GM21360 (cell line): ENCODE measurements at regions not wholly inside any gene's neighbourhood (a gene's known extent, or its start where the extent isn't known, plus 50 kb on each side); places are given as distances from the start of the nearest gene placed in this dataset.
"Not testable (repeated sequence)": the region's sequence is repeated elsewhere in the genome, so short reads cannot be mapped to it uniquely, and the experiment has no call there.

Experiments used
- ATAC-seq: cut with Tn5 transposase; IDR thresholded peaks from one replicate; pipeline ENCODE4 v1.9.1; 2021; ENCODE audit warnings: mild to moderate bottlenecking, moderate library complexity; ENCODE audit not compliant: unreplicated experiment

DNA sequence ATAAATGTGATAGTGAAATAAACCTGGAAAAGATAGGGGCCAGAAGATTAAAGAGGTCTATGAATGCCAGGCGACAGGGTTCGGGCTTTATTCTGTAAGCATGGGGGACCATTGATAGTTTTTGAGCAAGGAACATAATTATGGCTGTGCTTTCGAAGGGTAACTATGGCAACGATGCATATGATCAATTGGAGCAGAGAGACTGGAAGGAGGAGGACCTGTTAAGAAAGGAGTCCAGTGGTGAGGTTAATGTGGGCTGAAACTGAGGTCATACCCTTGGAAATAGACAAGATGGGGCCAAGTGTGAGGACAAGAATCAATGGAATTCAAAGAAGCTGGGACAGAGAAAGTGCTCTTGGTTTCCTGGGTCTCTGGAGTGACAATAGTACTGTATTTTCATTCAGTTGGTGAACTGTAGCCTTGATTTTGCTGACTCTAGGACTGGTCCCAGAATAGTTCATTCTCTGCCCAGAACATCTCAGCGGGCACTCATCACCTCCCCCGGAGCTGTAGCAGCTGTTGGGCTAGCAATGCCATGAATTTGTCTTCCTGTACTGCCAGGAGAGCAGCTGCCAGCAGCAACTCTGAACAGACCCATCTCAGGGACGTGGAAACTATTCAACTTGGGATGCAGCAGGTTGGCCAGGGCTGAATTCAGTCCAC, 108.4 kb downstream of the SRGAP2 start:
- ATAC-seq: not testable (repeated sequence)

DNA sequence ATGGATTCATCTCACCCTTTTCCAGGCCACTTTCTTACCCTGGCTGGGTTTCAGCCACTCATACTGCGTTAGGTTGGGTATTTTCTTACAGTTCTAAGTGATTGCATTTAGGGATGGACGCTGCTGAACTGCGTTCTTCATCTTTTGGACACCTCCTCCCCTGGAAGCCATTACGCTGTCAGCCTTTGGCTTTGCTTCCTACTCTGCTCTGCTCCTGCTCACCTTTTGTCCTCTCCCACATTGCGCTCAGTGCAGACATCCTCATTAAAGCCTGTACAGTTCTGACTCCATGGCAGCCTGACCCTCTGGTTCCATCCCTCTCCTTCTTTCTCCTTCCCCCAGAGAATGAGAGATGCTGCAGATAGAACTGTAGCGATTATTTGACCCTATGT, 108.9 kb downstream of the SRGAP2 start:
- not testable (repeated sequence) for ATAC-seq

DNA sequence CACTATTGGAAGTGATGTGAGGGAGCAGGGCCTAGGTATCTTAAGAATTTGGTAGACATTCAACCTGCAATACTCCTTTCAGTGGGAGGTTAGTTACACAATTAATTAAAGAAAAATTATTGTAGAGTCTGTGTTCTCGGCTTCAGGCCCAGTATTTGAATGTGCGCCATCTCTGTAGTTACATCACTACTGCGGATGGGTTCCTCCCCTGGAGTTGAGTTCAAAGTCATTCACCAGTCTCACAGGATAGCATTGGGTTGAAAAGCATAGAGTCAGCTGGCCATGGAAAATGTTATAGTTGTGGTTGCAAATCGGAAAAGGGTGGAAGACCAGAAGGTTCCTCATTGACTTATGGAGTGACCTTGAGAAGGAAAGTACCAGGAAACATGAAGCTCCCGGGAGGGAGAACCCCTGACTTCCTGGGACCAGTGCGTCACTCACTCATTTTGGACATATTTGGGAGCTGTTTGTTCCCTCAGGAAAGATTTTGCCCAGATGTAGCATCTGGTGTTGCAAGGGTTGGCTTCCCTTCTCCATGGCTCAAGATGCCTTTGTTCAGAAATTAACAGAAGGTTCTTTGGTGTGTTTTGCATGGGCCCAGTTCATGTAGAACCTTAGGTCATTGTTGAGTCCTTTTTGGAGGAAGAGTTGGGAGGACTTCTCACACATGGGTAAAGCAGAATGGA, 111.8 kb downstream of the SRGAP2 start:
- not testable (repeated sequence) for ATAC-seq

DNA sequence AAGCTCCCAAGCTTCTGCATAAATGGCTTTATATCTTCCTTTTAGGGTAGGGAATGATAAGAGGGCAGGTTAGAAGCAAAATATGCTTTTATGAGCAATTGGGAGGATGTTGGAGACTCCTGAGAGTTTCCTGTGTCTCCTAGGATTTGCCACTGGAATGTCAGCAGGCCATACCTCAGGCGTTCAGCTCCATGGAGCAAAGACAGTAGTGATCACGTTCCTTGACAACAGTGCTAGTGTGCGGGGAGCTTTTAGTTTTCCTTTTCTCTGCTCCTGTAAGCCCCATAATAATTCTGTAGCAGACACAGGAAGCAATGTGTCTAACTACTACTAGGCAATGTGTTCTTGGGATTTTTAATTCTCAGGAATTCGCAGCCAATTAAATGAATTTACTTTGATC, 113.6 kb downstream of the SRGAP2 start:
- ATAC-seq: not testable (repeated sequence)

DNA sequence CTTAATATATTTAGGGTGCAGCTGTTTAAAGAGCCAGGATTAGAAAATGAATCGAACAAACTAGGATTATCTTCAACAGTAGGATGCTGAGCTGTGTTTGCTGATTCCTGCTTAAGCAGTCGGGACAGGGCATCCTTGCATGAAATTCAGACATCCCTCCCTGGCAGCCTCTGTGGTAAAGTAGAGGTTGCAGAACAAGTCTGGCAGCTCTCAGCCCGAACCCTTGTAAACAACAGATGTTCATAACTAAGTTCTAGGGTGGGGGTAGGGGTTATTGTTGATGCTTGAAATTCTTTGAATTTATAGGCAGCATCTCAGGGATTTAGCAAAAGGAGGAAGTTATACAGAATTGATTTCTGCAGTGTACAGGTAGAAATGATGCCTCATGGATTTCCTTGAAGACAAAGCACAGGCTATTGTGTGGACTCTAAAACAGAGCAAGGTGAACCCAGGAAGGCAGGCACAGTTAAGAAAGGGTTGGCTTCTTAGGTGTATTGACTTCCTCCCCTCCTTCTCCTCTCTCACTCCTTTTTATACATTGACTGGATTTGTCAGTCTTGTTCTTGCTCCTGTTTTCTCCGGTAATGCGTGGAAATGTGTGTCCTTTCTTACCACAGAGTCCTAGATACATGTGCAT, 114.7 kb downstream of the SRGAP2 start:
- ATAC-seq: not testable (repeated sequence)

DNA sequence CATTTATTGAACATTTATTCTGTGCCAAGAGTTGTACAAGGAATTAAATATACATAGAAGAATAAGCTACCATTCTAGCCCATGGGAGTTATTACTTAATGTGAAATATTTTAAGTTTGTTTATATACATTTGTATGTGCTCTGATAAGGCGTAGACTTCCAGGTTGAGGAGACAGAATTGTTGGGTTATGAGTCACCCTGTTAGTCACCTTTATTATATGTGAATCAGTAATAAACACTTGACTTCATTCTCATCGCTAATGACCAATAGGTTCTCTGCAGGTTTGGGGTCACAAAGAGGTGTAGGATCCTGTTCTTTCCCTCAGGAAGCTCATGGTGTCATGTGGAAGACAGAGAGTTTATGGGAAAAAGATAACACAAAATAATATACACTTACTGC, 116.9 kb downstream of the SRGAP2 start:
- not testable (repeated sequence) for ATAC-seq

DNA sequence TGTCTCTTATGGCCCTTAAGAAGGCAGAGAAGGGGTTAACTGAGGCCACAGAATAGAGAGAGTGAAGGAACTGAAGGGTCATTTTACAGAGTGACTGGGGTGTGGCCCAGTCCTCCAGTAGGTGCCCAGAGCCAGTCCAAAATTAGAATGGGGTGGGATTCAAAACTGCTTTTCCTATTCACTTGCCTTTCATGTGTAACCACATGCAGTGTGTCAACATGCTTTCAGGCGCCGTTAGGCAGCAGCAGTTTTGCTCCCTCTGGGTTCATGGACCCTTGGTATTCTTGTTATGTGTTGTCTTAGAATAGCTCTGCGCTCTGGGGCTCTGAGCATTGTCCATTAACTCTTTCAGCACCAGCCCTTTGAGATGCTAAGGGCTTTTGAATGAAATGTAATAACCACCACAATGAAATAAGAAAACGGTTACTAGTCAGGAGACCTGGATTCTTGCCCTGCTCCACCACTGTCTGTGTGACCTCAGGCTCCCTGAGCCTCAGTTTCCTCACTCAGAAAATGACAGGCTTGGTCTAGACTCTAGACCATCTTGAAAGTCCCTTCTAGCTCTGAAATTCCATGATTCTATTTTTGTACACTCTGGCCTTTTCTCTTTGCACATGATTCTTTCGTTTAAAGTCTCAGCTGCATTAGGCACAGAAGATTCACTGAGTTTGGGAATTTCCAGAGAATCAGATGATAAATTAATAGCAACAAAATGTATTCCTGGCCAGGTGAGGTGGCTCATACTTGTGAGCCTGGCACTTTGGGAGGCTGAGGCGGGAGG, 123.0 kb downstream of the SRGAP2 start:
- not testable (repeated sequence) for ATAC-seq

DNA sequence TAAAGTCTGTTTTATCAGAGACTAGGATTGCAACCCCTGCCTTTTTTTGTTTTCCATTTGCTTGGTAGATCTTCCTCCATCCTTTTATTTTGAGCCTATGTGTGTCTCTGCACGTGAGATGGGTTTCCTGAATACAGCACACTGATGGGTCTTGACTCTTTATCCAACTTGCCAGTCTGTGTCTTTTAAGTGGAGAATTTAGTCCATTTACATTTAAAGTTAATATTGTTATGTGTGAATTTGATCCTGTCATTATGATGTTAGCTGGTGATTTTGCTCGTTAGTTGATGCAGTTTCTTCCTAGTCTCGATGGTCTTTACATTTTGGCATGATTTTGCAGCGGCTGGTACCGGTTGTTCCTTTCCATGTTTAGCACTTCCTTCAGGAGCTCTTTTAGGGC, 128.3 kb downstream of the SRGAP2 start:
- not testable (repeated sequence) for ATAC-seq

DNA sequence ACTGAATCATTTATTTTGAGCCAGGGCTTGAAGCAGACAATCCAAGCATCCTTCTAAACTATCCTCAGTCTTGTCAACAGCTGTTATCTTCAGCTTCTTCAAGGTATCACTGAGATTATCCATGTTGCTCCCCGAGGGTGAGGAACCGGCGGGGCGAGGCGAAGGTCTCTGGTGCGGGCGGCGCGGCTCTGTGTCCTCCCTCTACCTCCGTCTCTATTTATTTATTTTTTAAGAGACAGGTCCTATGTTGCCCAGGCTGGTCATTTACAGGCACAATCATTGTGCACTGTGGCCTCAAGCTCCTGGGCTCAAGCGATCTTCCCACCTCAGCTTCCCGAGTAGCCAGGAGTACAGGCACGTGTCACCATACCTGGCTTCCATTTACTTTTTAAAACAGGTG, 130.0 kb downstream of the SRGAP2 start:
- not testable (repeated sequence) for ATAC-seq

DNA sequence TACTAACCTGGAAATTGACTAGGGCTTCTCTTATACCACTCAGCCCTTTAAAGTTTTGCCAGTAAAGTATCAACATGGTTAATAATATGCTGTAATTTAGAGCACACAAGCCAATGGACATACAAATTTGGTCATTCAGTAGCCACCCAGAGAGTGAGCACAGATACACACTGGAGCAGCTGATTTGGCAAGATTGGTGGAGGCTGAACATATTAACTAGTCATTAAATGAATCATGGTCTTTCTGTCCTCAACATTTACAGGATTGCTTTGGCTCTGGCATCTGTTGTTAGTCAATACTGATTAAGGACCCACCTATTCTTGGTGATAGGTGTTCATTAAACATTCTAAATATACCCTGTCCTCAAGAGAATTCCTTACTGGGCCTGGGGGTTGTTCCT, 130.6 kb downstream of the SRGAP2 start:
- ATAC-seq: not testable (repeated sequence)

DNA sequence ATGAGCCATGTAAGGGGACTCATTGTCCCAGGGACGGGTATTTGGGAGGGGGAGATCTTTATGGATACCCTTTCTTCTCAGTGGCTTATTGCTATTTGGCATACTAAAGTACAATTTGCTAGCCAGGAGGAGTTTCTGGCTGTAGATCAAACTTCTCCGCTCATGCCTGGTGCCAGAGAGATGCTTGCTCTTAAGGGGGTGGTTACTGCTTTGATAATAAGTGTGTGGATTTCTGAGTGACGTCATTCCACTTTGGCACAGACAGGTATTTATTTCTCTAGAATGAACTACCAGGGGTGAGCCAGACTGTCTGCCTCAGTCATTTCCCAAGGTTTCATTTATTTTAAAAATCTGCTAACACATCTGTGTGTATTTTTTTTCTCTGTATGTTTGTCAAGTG, 131.1 kb downstream of the SRGAP2 start:
- not testable (repeated sequence) for ATAC-seq

DNA sequence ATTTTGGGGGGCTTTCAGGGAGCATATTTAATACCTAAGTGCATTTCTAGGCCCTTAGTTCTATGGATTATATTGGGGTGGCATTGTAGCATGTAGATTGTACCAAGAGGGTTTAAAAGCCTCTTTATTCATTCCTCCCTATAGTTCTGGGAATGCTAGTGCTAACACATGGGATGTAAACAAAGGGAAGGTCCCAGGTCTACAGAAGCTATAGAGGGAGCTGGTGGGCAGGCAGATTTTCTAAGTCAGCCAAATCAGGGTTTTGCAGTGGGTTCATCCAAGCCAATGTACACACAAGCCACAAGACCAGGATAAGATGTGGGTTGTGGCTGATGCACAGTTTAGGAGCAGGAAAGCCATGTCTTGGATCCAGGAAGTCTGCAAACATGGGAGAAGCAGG, 131.8 kb downstream of the SRGAP2 start:
- not testable (repeated sequence) for ATAC-seq

DNA sequence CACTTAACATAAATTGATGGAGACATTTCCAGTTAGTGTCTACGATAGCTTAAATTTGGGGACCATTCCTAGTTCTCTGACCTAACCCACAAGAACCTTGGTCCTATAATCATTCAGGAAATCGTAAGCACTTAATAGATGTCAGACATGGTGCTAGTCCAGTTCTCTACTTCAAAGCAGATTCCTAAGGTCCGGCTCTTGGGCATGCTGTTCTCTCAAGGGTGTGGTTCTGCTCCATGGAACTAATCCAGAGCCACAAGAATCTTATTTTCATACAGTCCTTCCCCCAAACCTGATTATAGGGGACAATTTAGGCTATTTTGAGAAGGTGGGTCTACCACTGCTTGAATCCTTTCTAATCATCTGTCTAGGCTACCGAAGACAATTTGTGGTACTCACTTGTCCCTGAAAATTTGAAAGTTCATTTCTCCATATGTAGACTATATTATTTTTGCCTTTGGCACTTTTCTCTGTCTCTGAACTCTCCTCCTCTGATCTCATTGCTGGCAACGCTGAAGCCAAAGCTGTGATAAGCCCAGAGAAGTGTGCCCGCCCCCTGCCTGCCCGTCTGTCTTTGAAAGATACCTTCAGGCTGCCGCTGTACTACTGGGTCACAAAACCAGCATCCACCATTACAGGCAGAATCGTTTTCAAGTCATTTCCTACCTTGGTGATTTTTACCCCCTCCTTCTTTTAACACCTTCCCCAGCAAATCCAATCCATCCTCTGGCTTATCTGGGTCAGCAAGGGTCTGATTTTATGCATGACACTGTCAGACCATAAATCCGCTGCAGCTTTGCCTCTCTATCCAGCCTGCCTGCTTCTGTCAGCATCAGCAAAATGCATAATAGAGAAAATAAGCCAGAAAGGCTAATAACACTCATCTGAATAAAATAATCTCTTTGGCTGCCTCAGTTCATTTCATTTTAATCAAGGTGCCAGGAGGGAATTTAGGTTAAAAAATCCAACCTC, 132.8 kb downstream of the SRGAP2 start:
- not testable (repeated sequence) for ATAC-seq

DNA sequence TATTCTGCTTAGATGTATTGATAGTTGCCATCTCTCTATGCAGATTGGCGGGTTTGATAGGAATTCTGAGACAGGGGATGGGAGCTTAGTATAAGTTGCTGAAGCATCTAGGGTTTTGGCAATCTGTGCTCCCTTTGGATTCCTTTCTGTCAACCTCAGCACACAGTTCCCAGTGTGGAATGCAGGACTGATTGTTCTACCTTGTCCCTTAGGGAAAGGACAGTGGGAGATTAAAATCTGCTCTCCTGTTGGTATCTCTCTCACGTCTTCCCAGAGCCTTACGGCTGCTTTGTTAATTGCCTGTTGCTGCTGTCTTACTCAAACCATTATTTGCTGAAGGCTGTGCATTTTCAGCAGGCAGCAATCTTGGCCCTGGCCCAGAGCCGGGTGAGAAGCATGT, 133.3 kb upstream of the IKBKE start:
- not testable (repeated sequence) for ATAC-seq

DNA sequence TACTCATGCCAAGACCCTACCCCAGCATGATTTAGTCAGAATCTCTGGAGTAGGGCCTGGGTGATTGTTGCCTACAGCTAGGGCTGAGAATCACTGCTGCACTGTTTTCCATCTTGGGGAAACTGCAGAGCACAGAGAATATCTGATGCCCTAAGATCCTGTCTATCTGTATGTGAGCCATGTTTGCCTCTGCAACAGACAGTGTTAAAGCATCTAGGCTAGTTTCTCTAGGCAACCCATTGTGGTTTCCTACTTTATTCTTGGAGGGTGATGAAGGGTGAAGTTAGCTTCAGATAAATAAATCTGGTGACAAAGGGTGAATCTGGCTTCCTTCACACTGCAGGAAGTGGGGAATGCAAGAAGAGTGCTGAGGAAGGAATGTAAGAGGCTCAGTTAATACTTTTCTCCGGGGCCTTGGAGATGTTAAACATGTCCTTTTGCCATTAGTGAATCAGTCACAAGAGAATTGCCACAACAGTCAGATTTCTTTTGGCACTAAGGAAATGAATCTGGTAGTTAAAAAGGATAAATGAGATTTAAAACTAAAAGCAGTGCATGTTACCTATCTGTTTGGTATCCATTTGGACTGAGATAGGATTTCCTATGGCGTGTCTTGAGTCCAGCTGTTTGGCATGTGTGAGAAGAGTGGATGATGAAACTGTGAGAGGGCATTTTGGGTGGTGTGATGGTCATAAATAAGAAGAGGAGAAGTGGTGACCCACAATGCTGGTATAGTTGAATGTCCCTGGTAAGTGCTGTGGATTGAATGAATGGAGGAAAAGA, 119.6 kb upstream of the IKBKE start:
- not testable (repeated sequence) for ATAC-seq

DNA sequence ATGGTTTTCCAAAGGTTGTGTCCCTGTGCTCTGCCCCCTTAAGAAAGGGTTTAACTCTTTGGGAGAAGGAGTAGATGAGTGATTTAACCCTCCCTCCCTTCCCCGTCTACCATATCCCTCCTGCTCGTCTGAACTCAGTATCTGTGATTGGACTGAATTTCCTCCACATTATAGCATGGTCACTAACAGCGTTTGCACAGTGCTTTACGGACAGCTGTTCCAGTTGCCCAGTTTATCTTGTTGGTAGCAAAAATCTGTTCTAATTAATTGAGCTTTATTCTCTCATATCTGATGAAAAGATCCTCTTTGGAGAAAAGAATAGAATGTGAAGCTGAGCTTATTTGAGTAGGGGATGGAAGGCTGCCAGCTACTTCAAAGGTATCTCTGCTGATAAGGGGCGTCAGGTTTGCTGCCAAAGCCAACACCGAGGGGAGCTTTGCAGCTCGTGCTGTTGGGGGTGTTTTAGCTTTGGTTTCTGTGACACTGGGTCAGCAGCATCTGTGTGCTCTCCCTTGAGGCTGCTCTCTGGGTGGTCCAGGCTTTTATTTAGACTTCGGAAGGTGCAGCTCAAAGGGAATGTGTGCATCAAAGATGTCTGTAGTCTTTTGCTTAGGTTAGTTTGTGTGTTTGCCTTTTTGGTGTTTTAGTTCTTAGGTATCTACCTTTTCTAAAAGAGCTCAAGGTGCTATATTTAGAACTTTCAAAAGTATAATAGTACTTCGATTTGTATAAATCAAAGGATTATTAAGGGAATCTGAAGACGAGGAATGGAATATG, 118.8 kb upstream of the IKBKE start:
- ATAC-seq: not testable (repeated sequence)

DNA sequence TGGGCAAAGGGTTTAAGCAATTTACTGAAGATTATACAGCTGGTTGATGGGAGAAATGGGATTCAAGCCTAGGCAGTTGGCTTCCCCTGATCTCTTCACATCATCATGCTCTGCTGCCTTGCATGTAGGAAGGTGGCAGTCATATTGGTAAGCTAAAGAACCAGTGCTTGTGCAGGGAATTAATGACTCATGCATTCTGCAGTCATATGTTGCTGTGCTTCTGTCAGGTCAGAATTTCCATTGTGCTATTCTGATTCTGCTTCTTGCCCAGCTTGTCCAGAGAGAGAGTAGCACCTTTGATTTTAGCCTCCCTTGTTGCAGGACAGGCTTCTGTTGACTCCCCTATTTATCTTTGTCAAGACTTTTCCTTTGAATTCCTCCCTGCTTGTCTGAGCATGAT, 114.0 kb upstream of the IKBKE start:
- not testable (repeated sequence) for ATAC-seq

DNA sequence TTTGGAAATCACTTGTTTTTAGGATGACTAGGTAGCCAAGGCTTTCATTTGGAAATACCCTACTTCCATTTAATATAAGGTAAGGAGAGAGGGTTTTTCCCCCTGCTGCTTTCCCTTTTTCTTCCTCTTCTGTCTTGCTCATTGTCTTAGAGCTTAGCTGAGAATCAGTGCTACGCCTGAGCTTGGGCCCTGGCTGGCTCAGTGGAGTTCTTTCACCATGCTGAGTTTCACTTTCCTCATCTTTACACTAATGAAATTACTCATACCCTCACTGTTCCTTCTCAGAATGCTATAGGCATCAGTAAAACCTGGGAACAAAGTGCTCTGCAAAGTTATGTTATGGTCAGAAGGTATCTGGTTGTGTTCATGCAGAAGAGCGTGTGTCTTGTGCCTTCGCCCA, 112.3 kb upstream of the IKBKE start:
- peak; percentile 73 for ATAC-seq

DNA sequence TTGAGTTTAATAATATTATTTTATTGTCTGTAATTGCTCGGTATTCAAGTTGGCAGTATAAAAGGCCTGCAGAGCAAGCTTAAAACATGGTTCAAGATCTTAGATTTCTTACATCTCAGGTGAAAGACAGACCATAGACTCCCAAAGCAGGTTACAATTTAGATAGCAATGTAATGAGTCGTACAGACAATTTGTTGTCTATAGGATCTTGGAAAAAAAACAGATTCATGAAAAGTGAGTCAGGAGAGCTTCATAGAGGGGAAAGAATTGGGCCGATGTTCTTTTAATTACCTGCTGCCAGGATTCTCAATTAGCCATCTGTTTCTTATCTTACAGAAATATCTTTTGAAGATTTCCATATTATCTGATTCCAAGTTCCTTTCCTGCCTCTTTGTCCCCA, 111.5 kb upstream of the IKBKE start:
- ATAC-seq: not testable (repeated sequence)
